ENCODE measurements at regions not wholly inside any gene's neighbourhood (a gene's known extent, or its start where the extent isn't known, plus 50 kb on each side); places are given as distances from the start of the nearest gene placed in this dataset.

GRCh38 chr2:147663962-147664361, 180.9 kb upstream of the ACVR2A start:
- TF ChIP-seq POLR2AphosphoS5 (IDR thresholded peaks at IDR 0.05; ENCODE audit: low read depth) (no peak), ZNF114 (CRISPR knock-in tag; IDR thresholded peaks at IDR 0.05) (no peak), REST (IDR thresholded peaks at IDR 0.05; ENCODE audit: unreplicated experiment) (no peak), CTCF (conservative IDR thresholded peaks at IDR 0.05; ENCODE audit: low read depth in 2 of 2) (no peak), JUNB (IDR thresholded peaks at IDR 0.05; ENCODE audit: unreplicated experiment) (no peak), NANOG (IDR thresholded peaks at IDR 0.05; ENCODE audit: borderline replicate concordance) (no peak), EZH2 (IDR thresholded peaks at IDR 0.05; ENCODE audit: low read depth, unreplicated experiment) (no peak), ZNF331 (CRISPR knock-in tag; IDR thresholded peaks at IDR 0.05; ENCODE audit: low read depth) (no peak), ZNF462 (CRISPR knock-in tag; IDR thresholded peaks at IDR 0.05) (no peak), ETS1 (IDR thresholded peaks at IDR 0.05) (no peak), CREB1 (CRISPR knock-in tag; IDR thresholded peaks at IDR 0.05; ENCODE audit: low read depth) (no peak)
- H3K27ac Mint-ChIP-seq = no peak overlapping the region
- H3K9me3 Mint-ChIP-seq = no peaks in the 10 kb centered on the region
- H4K20me1 ChIP-seq (replicated peaks; ENCODE audit: insufficient read depth) = no peaks in the 10 kb centered on the region
- DNase-seq (ENCODE audit: low spot score) (no peak), ATAC-seq (no peak)
- no peaks in the 10 kb centered on the region for H3K36me3 ChIP-seq (ENCODE audit: insufficient read depth)
- H3K27me3 Mint-ChIP-seq (ENCODE audit: insufficient read depth, low read depth, poor library complexity) = no peaks in the 10 kb centered on the region
- no peaks in the 10 kb centered on the region for H3K4me1 ChIP-seq (ENCODE audit: insufficient read depth)
- H3K4me3 Mint-ChIP-seq = no peak overlapping the region
- H3K4me2 ChIP-seq = no peak overlapping the region
- no peaks in the 10 kb centered on the region for H3K79me2 ChIP-seq (replicated peaks; ENCODE audit: insufficient read depth)
- no peak overlapping the region for H3K4me3 ChIP-seq
- H3K9me2 ChIP-seq (ENCODE audit: insufficient read depth) = peaks cover 17% of the 10 kb centered on the region
- no peak overlapping the region for H2AFZ ChIP-seq
- no peaks in the 10 kb centered on the region; the same call in 2 of the 3 replicates for H3K4me1 Mint-ChIP-seq
- H3K27me3 ChIP-seq (ENCODE audit: insufficient read depth) = no peaks in the 10 kb centered on the region
- H3F3A ChIP-seq (replicated peaks; ENCODE audit: low read depth) = no peaks in the 10 kb centered on the region
- H3K36me3 Mint-ChIP-seq (ENCODE audit: low read depth) = no peaks in the 10 kb centered on the region
- H3K27ac ChIP-seq (ENCODE audit: low read depth) = no peak overlapping the region

All from GM23338 (cell line).